Suprapubic skin (tissue), 3 donors: ENCODE measurements at regions not wholly inside any gene's neighbourhood (a gene's known extent, or its start where the extent isn't known, plus 50 kb on each side); places are given as distances from the start of the nearest gene placed in this dataset.

Experiments
- CTCF ChIP-seq, 2 donors: fragments of 200-600 bp in 1 of 2; fragments of 450-650 bp in 1 of 2; sonication (generic) in 1 of 2; IDR thresholded peaks; one replicate each; pipeline ENCODE4 v1.5.1; 2016 to 2019; ENCODE audit warnings: antibody characterized with exemption in 2 of 2, mild to moderate bottlenecking in 1 of 2, moderate library complexity in 1 of 2
- POLR2A ChIP-seq, 2 donors: fragments of 450-650 bp; IDR thresholded peaks; one replicate each; pipeline ENCODE4 v1.6.1; 2017; ENCODE audit warnings: antibody characterized with exemption in 2 of 2, mild to moderate bottlenecking in 2 of 2, moderate library complexity in 2 of 2

GRCh38 chr2:219743548-219743947 is 116.1 kb downstream of the SLC4A3 start:
- no peak for TF ChIP-seq POLR2A (IDR thresholded peaks at IDR 0.05)
- no peak for TF ChIP-seq CTCF (IDR thresholded peaks at IDR 0.05)
